ENCODE measurements at regions not wholly inside any gene's neighbourhood (a gene's known extent, or its start where the extent isn't known, plus 50 kb on each side); places are given as distances from the start of the nearest gene placed in this dataset.
"Not testable (repeated sequence)": the region's sequence is repeated elsewhere in the genome, so short reads cannot be mapped to it uniquely, and the experiment has no call there.

DNA sequence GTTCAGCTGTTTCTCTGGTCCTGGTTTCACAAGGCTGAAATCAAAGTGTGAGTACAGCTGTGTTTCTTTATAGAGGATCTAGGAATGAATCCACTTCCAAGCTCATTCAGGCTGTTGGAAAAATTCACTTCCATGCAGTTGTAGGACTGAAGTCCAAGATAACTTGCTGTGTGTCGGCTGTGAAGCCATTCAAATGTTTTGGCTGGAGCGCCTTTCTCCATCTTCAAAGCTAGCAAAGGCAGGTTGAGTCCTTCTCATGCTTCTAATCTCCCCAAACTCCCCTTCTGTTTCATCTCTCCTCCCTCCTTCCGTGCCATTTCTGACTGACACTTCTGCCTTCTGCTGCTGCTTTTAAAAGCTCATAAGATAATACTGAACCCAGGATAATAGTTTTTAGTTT, 1195.4 kb upstream of the LRRN3 start:
- no peaks in the 10 kb centered on the region for H3K36me3 Mint-ChIP-seq
- no peaks in the 10 kb centered on the region for H3K4me1 Mint-ChIP-seq (ENCODE audit: low read depth in 2 of 2)
- H3K9me3 Mint-ChIP-seq, result peaks cover 11% of the 10 kb centered on the region
- DNase-seq (ENCODE audit: low spot score), result no peak
- H3K27ac Mint-ChIP-seq, result no peak overlapping the region
- H3K27me3 Mint-ChIP-seq, result no peaks in the 10 kb centered on the region
- H3K4me3 Mint-ChIP-seq, result no peak overlapping the region
- no peak for ATAC-seq

DNA sequence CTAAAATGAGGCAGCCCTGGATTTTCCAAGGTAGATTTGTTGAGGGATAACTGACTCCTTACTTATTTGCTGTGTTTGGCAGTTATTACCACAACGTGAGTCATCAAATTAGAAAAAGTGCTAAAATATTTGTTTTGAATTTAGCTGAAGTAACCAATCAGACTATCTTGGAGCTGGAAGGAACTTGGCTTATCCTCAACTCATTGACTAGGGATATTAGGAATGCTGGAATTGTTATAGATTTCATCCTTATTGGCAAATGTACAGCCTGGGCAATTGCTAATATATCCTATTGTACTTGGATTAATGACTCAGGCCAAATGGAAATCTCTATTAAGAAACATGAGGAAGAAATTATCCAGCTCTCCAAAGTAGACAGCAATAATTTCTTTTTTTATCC, 1189.0 kb upstream of the LRRN3 start:
- no peaks in the 10 kb centered on the region for H3K27me3 Mint-ChIP-seq
- ATAC-seq (no peak), DNase-seq (ENCODE audit: low spot score) (no peak)
- no peaks in the 10 kb centered on the region for H3K4me1 Mint-ChIP-seq (ENCODE audit: low read depth in 2 of 2)
- peaks cover 9% of the 10 kb centered on the region for H3K9me3 Mint-ChIP-seq
- no peak overlapping the region for H3K27ac Mint-ChIP-seq
- H3K4me3 Mint-ChIP-seq, result no peak overlapping the region
- no peaks in the 10 kb centered on the region for H3K36me3 Mint-ChIP-seq

DNA sequence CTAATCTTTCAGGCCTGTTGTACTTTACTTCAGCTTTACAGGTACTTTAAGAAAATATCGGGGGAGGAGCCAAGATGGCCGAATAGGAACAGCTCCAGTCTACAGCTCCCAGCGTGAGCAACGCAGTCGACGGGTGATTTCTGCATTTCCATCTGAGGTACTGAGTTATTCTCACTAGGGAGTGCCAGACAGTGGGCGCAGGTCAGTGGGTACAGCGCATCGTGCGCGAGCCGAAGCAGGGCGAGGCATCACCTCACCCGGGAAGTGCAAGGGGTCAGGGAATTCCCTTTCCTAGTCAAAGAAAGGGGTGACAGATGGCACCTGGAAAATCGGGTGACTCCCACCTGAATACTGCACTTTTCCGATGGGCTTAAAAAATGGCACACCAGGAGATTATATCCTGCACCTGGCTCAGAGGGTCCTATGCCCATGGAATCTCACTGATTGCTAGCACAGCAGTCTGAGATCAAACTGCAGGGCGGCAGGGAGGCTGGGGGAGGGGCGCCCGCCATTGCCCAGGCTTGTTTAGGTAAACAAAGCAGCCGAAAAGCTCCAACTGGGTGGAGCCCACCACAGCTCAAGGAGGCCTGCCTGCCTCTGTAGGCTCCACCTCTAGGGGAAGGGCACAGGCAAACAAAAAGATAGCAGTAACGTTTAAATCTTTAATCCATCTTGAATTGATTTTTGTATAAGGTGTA, 1185.4 kb upstream of the LRRN3 start:
- peaks cover 12% of the 10 kb centered on the region for H3K9me3 Mint-ChIP-seq
- not testable (repeated sequence) for H3K4me1 Mint-ChIP-seq (ENCODE audit: low read depth in 2 of 2)

DNA sequence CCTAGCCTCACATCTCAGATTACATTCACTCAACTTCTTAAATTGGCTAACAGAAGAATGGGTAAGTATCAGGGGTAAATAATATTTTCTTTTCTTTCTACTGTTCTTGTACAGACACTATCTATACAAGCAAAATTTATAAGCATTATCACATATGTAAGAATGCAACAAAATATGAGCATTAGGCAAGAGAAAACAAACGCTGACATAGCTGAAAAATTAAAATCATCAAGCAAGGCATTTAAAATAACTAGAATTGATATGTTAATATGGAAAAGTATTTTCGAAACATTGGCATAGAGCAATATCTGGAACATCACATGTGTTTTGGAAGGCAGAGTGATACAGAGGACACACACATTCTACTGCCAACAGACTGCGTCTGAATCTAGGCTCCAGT, 1175.3 kb upstream of the LRRN3 start:
- Mint-ChIP-seq H3K27me3 (no peaks in the 10 kb centered on the region), H3K4me1 (ENCODE audit: low read depth in 2 of 2) (no peaks in the 10 kb centered on the region), H3K9me3 (no peaks in the 10 kb centered on the region), H3K27ac (no peak overlapping the region), H3K36me3 (peaks cover 6% of the 10 kb centered on the region), H3K4me3 (no peak overlapping the region)
- no peak for ATAC-seq
- no peak for DNase-seq (ENCODE audit: low spot score)

More for the DNA sequence above, 1185.4 kb upstream of the LRRN3 start:
- H3K27ac Mint-ChIP-seq; H3K4me3 Mint-ChIP-seq; H3K27me3 Mint-ChIP-seq; DNase-seq (ENCODE audit: low spot score); H3K36me3 Mint-ChIP-seq; ATAC-seq: not testable (repeated sequence)

DNA sequence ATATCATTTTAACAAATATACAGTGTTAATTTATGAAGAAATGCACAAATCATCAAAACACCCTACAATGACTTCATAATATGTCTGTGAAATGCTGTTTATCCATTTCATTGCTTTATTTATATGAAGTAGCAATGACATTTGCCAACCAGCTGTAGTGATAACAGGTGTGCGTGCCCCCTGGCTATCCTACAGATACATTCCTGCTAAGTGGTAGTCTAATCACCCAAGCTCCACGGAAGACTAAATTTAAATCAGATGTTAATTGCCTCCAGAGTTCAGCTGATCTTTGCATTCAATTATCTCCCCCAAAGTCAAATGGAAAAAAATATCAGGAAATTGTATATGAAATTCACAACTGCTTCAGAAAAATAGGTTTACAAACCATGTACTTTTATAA, 1164.2 kb upstream of the LRRN3 start:
- Mint-ChIP-seq H3K27me3 (no peaks in the 10 kb centered on the region), H3K4me3 (no peak overlapping the region), H3K36me3 (peaks cover 12% of the 10 kb centered on the region), H3K27ac (no peak overlapping the region), H3K4me1 (ENCODE audit: low read depth in 2 of 2) (no peaks in the 10 kb centered on the region), H3K9me3 (peaks cover 30% of the 10 kb centered on the region)
- no peak for DNase-seq (ENCODE audit: low spot score)
- ATAC-seq, result no peak

DNA sequence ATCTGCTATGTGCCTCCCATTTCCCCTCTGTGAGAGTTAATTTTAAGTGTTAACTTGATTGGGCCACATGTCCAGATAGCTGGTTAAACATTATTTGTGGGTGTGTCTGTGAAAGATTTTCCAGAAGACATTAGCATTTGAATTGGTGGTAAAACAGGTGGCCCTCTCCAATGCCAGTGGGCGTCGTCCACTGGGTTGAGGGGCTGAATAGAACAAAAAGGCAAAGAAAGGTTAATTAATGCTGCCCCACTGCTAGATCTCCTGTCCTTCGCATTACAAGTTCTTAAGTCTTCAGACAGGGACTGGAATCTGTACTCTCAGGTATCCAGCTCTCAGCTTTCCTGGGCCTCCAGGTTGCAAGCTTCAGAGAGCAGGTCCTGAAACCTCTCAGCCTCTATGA, 1160.9 kb upstream of the LRRN3 start:
- Mint-ChIP-seq H3K27me3 (no peaks in the 10 kb centered on the region), H3K9me3 (peaks cover 13% of the 10 kb centered on the region), H3K36me3 (peaks cover 4% of the 10 kb centered on the region), H3K4me1 (ENCODE audit: low read depth in 2 of 2) (no peaks in the 10 kb centered on the region), H3K4me3 (no peak overlapping the region), H3K27ac (no peak overlapping the region)
- ATAC-seq, result no peak
- no peak for DNase-seq (ENCODE audit: low spot score)

DNA sequence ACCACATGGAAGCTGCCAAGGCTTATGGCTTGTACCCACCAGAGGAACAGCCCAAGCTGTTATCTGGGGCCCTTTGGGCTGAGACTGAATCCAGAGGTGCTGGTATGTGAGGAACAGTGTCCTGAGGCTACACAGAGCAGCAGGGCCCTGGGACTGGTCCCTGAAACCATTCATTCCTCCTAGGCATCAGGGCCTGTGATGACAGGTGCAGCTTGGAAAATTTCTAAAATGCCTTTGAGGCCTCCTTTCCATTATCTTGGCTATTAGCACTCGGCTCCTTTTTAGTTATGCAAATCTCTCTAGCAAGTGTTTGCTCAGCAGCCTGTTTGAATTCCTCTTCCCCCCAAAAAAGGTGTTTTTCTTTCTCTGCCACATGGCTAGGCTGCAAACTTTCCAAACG, 1151.7 kb upstream of the LRRN3 start:
- Mint-ChIP-seq H3K36me3 (peaks cover 4% of the 10 kb centered on the region), H3K27ac (no peak overlapping the region), H3K9me3 (peaks cover 27% of the 10 kb centered on the region), H3K4me1 (ENCODE audit: low read depth in 2 of 2) (no peaks in the 10 kb centered on the region), H3K27me3 (no peaks in the 10 kb centered on the region), H3K4me3 (no peak overlapping the region)
- ATAC-seq (no peak), DNase-seq (ENCODE audit: low spot score) (no peak)

DNA sequence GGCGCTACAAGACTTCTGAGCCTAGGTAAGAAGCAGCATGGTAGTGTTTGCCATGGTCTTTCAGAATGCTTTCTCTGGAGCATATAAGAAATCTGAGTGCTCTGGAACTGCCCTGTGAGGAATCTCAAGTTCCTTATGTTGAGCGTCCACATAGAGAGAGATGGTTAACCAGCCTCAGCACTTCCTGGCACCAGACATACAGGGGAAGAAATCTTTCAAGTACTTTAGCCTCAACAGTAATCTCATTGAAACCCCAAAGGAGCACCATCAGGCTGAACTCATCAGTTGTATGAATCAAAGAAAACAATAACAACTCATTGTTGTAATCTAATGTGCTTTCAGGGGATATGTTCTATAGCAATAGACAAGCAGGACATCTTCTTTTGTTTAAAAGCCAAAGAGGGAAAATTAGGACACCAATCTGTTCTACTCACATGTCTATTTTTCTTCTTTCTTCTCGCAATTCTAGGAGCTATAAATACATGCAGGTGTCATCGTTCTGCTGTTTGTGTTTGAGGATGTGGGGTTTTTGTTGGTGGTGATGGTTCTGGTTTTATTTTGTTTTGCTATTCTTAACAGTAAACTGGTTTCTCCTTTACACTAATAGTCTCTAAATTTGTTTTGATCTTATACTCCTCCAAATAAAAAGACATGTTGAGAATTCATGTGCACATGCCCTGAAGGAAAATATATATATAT, 1145.0 kb upstream of the LRRN3 start:
- DNase-seq (ENCODE audit: low spot score), result no peak
- no peaks in the 10 kb centered on the region for H3K36me3 Mint-ChIP-seq
- peaks cover 15% of the 10 kb centered on the region for H3K9me3 Mint-ChIP-seq
- H3K4me3 Mint-ChIP-seq, result no peak overlapping the region
- no peaks in the 10 kb centered on the region for H3K27me3 Mint-ChIP-seq
- no peaks in the 10 kb centered on the region for H3K4me1 Mint-ChIP-seq (ENCODE audit: low read depth in 2 of 2)
- ATAC-seq, result no peak
- no peak overlapping the region for H3K27ac Mint-ChIP-seq

DNA sequence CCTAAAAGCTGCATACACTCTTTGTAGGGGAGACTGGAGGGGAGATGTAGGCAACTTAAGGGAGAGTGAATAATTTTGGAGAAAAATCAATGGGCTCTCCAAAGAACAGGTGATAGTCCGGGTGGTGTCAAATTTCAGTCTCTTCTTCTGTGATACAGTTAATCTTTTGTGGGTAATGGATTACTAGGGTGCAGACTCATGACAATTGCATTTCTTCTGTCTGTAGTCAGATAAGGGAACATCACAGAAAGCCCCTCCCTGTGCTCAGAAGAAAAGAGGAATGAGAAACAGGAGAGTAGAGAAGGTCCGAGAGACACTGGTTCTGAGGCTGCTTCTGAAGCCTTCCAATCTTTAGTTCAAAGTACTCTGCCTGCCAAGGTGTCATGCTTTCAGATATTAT, 1140.7 kb upstream of the LRRN3 start:
- DNase-seq (ENCODE audit: low spot score) (no peak), ATAC-seq (no peak)
- Mint-ChIP-seq H3K27me3 (no peaks in the 10 kb centered on the region), H3K4me1 (ENCODE audit: low read depth in 2 of 2) (no peaks in the 10 kb centered on the region), H3K4me3 (no peak overlapping the region), H3K36me3 (no peaks in the 10 kb centered on the region), H3K9me3 (peaks cover 14% of the 10 kb centered on the region), H3K27ac (no peak overlapping the region)

DNA sequence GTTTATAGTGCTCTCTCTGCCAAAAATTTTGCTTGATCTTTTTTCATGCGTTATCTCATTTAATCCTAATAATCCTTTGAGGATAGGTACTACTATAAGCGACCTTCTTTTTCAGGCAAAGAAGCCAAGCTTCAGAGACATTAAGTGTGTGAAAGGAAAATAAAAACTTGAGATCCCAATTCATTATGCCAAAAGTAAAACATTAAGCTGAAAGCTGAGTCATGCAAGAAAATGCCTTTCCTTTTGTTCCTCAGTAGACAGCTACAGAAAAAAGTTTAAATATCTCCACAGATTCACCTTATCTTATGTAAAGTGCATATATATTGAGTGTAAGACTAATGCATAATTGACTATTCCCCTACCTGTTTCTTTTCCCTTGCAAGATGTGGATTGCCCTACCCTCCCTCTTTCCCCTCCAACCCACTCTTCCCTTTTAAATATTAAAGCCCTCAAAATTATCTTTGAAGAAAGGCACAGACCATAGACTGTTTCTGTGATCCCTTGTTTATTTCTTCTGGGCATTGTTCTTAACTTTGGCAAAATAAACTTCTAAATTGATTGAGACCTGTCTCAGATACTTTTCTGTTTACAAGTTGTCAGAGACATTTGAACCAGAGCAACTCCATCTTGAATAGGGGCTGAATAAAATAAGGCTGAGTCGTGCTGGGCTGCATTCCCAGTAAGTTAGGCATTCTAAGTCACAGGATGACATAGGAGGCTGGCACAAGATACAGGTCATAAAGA, 1139.9 kb upstream of the LRRN3 start:
- peaks cover 14% of the 10 kb centered on the region for H3K9me3 Mint-ChIP-seq
- H3K4me3 Mint-ChIP-seq, result no peak overlapping the region
- ATAC-seq (no peak), DNase-seq (ENCODE audit: low spot score) (no peak)
- no peak overlapping the region for H3K27ac Mint-ChIP-seq
- no peaks in the 10 kb centered on the region for H3K4me1 Mint-ChIP-seq (ENCODE audit: low read depth in 2 of 2)
- H3K27me3 Mint-ChIP-seq, result no peaks in the 10 kb centered on the region
- no peaks in the 10 kb centered on the region for H3K36me3 Mint-ChIP-seq

DNA sequence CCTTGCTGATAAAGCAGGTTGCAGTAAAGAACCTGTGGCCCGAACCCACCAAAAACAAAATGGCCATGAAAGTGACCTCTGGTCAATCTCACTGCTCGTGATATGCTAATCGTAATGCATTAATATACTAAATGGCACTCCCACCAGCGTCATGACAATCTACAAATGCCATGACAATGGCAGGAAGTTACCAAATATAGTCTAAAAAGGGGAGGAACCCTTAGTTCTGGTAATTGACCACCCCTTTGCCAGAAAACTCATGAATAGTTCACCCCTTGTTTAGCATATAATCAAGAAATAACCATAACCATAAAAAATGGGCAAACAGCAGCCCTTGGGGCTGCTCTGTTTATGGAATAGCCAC, 1139.4 kb upstream of the LRRN3 start:
- no peaks in the 10 kb centered on the region for H3K27me3 Mint-ChIP-seq
- H3K9me3 Mint-ChIP-seq, result peaks cover 11% of the 10 kb centered on the region
- no peak overlapping the region for H3K27ac Mint-ChIP-seq
- no peak overlapping the region for H3K4me3 Mint-ChIP-seq
- no peaks in the 10 kb centered on the region for H3K4me1 Mint-ChIP-seq (ENCODE audit: low read depth in 2 of 2)
- ATAC-seq (no peak), DNase-seq (ENCODE audit: low spot score) (no peak)
- no peaks in the 10 kb centered on the region for H3K36me3 Mint-ChIP-seq

DNA sequence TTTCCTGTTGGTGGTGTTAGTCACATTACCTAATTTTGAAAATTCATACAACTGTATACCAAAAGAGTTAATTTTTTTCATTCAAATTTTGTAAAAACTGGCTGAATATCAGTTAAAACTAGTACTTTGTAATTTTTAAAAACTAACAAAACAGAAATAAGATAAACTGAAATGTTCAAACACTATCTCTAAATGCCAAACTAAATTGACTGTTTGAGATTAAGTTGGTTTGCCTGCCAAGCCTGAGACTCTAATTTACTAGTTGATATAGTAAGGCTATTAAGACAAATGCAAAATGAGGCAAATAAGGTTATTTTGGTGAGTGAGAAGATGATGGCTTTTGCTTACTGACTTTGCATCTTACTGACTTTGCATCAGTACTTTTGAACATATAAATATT, 1134.9 kb upstream of the LRRN3 start:
- ATAC-seq, result no peak
- DNase-seq (ENCODE audit: low spot score), result no peak
- Mint-ChIP-seq H3K27me3 (no peaks in the 10 kb centered on the region), H3K9me3 (peaks cover 16% of the 10 kb centered on the region), H3K4me1 (ENCODE audit: low read depth in 2 of 2) (no peaks in the 10 kb centered on the region), H3K27ac (no peak overlapping the region), H3K36me3 (no peaks in the 10 kb centered on the region), H3K4me3 (no peak overlapping the region)

DNA sequence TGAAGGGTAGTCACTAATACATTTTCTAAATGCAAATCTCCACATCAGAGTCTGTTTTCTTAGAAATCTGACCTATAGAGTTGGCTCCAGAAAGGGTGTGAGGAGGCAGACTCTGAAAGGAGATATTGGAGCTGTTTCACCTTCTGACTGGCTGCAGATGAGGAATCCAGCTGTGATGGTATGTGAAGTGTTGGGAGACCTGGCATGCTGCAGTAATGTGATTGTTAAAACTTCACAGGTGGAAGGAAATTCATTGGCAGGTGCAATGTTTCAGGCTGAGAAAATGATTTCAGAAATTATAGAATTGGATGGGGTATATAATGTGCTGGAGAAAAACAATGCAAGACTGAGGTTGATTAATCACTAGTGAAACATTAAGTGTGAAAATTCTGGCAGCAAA, 1134.0 kb upstream of the LRRN3 start:
- Mint-ChIP-seq H3K36me3 (no peaks in the 10 kb centered on the region), H3K9me3 (peaks cover 22% of the 10 kb centered on the region), H3K4me1 (ENCODE audit: low read depth in 2 of 2) (no peaks in the 10 kb centered on the region), H3K27ac (no peak overlapping the region), H3K27me3 (no peaks in the 10 kb centered on the region), H3K4me3 (no peak overlapping the region)
- ATAC-seq, result no peak
- no peak for DNase-seq (ENCODE audit: low spot score)

DNA sequence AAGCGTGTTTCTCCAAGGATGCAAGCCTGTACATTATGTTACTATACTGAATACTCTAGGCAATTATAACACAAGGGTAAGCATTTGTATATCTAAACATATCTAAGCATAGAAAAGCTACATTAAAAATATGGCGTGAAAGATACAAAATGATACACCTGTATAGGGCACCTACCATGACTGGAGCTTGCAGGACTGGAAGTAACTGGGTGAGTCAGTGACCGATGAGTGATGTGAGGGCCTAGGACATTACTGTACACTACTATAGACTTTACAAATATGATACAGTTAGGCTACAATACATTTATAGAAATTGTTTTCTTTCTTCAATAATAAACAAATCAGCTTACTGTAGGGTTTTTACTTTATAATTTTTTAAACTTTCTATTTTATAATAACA, 1127.2 kb upstream of the LRRN3 start:
- ATAC-seq (no peak), DNase-seq (ENCODE audit: low spot score) (no peak)
- Mint-ChIP-seq H3K4me3 (no peak overlapping the region), H3K36me3 (no peaks in the 10 kb centered on the region), H3K4me1 (ENCODE audit: low read depth in 2 of 2) (no peaks in the 10 kb centered on the region), H3K27me3 (no peaks in the 10 kb centered on the region), H3K9me3 (peaks cover 22% of the 10 kb centered on the region), H3K27ac (no peak overlapping the region)
